ENCODE measurements at regions not wholly inside any gene's neighbourhood (a gene's known extent, or its start where the extent isn't known, plus 50 kb on each side); places are given as distances from the start of the nearest gene placed in this dataset.

GRCh38 chr1:96222701-96223100 is 498.9 kb upstream of the PTBP2 start:
- TF ChIP-seq TAF1 (IDR thresholded peaks at IDR 0.05; ENCODE audit: borderline replicate concordance, low read depth, low read length) (no peak), POLR2A (IDR thresholded peaks at IDR 0.05; ENCODE audit: low read depth, low read length) (no peak), POLR2AphosphoS5 (IDR thresholded peaks at IDR 0.05; ENCODE audit: low read depth, low read length) (no peak)

Measured in GM12892 (cell line).